HG02642 (cell line): ENCODE measurements at regions not wholly inside any gene's neighbourhood (a gene's known extent, or its start where the extent isn't known, plus 50 kb on each side); places are given as distances from the start of the nearest gene placed in this dataset.
"Not testable (repeated sequence)": the region's sequence is repeated elsewhere in the genome, so short reads cannot be mapped to it uniquely, and the experiment has no call there.

Source experiments
- ATAC-seq: cut with Tn5 transposase; IDR thresholded peaks from one replicate; pipeline ENCODE4 v1.9.1; 2021; ENCODE audit warnings: mild to moderate bottlenecking; ENCODE audit not compliant: unreplicated experiment, poor library complexity

- no peak for ATAC-seq
Measured at GRCh38 chr2:156907806-156908205, 349.7 kb upstream of the GALNT5 start.

GRCh38 chr2:156908825-156909224 lies 348.7 kb upstream of the GALNT5 start:
- ATAC-seq: peak; percentile 75

- ATAC-seq: no peak
Measured at GRCh38 chr2:156909983-156910382, 347.5 kb upstream of the GALNT5 start.

DNA sequence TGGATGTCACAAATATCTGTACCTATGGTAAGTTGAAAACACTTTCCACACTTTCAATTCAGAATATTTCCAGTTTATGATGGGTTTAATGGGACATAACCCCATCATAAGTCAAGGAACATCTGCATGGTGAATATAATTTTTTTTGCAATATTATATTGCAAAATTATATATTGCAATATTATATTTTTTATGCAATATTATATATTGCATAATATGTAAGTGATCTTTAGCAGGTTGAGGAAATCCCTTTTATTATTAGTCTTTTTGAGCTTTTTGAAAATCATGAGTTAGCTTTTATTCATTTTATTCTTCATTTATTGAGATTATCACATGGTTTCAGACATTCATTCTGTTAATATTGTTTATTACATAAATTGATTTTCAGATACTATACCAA lies 342.2 kb upstream of the GALNT5 start:
- no peak for ATAC-seq

DNA sequence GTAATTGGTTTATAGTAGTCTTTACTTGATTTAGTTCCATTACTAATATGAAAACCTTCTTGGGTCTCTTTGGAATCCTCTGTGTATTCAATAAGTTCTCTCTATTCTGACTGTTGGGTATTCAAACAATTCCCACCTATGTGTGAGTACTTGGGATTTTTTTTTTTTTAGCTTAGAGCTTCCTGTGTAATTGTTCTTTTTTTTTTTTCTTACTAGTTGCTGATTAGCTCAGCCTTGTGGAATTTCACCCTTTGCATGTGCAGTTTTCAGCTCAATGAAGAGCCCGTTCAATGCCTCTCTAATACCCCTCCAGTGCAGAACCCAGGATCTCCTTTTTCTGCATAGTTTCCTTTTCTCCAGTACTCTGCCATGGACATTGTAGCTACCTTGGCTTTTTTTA lies 339.1 kb upstream of the GALNT5 start:
- no peak for ATAC-seq

- no peak for ATAC-seq
Measured at GRCh38 chr2:156930423-156930822, 327.1 kb upstream of the GALNT5 start.

- ATAC-seq: no peak
Measured at GRCh38 chr2:156933645-156934225, 323.8 kb upstream of the GALNT5 start.

DNA sequence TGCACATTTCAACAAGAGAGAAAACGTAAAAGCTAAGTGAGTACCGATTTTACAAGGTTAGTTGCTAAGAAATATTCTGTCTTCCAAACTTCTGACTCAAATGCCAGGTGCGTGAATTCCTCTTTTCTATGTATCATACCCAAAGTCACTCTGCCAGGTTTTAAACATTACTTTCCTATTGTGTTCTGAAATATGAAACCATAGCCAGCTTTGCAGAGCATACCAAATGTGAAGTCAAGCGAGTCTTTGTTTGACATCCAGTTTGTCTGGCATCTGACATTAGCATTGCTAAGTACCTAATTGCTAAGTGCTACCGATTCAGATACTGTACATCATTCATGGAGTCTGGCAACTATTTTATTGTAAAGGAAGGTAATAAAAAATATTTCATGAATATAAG lies 321.9 kb upstream of the GALNT5 start:
- ATAC-seq: no peak

GRCh38 chr2:156937430-156937829 lies 320.1 kb upstream of the GALNT5 start:
- no peak for ATAC-seq

- no peak for ATAC-seq
Measured at GRCh38 chr2:156944871-156945270, 312.6 kb upstream of the GALNT5 start.

- ATAC-seq: no peak
Measured at GRCh38 chr2:156947261-156947660, 310.2 kb upstream of the GALNT5 start.

GRCh38 chr2:156955701-156956100 lies 301.8 kb upstream of the GALNT5 start:
- ATAC-seq: no peak

DNA sequence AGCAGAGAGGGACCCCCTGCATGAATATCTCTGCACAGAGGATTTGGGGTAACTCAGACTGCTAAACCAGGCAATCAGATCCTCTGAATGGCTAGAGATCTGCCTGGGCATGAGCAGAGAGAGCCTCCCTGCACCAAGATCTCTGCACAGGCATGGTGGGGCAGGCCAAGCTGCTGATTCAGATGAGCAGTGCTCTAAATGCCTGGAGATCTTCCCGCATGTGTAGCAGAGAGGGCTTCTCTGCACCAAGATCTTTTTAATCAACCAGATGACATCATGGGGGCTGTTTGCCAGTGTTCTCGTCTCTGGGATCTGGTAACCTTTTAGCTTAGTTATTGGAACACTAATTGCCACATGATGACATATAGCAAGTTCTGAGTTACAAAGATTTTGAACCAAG lies 301.3 kb upstream of the GALNT5 start:
- ATAC-seq: no peak

GRCh38 chr2:156958374-156958773 lies 299.1 kb upstream of the GALNT5 start:
- ATAC-seq: no peak

- ATAC-seq: no peak
Measured at GRCh38 chr2:156959481-156959880, 298.0 kb upstream of the GALNT5 start.

DNA sequence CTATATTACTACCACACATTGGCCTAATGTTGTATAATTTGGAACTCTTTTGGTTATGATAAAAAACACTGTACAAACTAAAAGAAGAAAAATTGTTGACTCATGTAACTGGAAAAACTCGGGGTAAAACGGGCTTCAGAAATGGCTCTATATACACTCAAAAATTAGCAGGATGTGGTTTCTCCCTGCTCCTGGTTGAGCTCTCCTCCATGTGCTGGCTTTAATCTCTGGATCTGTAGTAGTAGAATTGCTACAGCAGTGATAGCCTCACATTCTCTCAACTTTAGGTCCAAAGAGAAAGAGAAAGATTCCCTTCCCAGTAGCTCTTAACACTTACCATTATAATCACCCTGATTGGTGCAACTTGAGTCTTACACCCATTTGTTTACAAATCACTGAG lies 274.9 kb upstream of the GALNT5 start:
- no peak for ATAC-seq

DNA sequence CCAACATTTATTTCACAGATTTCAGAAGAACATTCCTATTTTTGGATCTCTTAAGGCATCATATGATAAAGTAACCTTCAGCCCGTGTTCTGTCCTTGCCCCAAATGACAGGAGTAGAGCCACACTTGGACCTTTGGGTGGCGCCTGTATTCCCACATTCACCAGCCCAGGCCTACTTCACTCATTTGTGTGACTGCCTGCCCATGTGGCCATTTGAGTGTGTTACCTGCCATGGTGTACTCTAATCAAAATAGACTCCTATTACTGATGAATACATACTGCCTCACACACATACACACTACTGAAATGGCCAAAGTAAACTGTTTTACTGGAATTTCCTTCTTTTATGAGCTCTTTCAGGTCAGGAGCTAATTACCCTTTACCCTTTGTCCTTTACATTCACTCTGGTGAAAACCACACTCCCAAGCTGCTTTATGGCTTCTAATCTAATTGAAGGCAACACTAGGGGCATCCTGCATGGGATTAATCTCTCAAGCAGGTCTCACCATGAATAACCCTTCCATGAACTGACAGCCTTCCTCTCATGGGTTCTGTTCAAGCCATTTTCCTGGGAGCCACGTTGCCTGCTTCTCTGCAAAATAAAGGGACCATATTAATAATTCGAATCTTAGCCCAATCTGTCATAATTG lies 271.0 kb upstream of the GALNT5 start:
- ATAC-seq: no peak

GRCh38 chr2:156999661-157000060 lies 257.8 kb upstream of the GALNT5 start:
- no peak for ATAC-seq

DNA sequence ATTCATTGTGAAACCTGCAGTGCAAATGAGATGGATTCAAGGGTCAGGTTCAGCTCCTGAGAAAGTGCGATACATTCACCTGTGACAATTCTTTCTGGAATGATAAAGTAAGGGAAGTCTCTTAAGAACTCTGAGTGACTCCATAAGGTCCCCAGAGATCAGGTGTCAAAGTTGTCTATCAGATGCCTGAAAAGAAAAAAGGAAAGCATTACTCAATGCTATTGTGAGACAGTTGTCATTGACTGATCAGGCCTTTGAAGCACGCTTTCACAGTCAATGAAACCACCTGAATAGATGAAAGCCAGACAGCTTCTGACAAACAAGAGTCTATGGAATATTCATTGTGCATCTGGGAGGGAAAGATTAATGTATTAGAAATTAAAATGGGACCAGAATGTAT lies 252.7 kb upstream of the GALNT5 start:
- ATAC-seq: no peak

DNA sequence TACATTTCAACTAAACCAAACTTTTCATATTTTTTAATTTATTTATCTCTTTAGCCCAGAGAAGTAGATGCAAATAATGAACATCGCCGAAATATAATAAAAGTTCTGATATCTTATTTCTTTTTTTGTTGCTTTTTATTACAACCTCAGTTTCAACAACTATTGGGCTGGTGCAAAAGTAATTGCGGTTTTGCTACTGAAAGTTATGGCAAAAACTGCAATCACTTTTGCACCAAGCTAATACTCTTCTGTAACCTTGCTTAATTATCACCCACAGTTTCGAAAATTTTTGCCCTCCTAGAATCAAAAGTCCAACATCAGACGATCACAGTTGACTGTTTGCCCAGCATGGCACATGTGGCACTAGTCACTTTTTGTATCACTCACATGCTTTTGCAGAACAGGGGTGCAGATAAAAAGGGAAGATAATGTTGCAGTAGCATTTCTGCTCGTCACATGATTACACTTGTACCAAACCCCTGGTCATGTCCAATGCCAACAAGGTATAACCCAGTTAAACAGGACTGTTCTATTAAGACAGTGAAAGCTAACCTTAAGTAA lies 242.4 kb upstream of the GALNT5 start:
- no peak for ATAC-seq

DNA sequence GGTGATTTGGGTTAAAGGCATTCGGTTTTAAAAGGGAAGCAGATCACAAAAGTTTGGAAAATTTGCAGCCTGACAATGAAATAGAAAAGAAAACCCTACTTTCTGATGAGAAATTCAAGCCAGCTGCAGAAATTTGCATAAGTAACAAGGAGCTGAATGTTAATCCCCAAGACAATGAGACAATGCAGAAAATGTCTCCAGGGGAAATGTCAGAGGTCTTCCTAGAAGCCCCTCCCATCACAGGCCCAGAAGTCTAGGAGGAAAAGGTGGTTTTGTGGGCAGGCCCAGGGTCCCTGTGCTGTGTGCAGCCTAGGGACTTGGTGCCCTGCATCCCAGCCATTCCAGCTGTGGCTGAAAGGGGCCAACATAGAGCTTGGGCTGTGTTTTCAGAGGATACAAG lies 234.2 kb upstream of the GALNT5 start:
- not testable (repeated sequence) for ATAC-seq

GRCh38 chr2:157024129-157024528 lies 233.4 kb upstream of the GALNT5 start:
- ATAC-seq: no peak
